Activated CD4-positive, alpha-beta T cell treated with anti-CD3 and anti-CD28 coated beads, Interleukin-2, amount 10 ng/mL, durations not matched to agents 24 days and 14 days (primary cell): ENCODE measurements at regions not wholly inside any gene's neighbourhood (a gene's known extent, or its start where the extent isn't known, plus 50 kb on each side); places are given as distances from the start of the nearest gene placed in this dataset.

ENCODE experiments used
- DNase-seq: peaks from one replicate; pipeline ENCODE4 v3.0.0; 2022
- H3K27ac Mint-ChIP-seq: one replicate; pipeline ENCODE4 v1.8.0; 2022; ENCODE audit warnings: mild to moderate bottlenecking, mixed read lengths
- H3K27me3 Mint-ChIP-seq: one replicate; pipeline ENCODE4 v1.8.0; 2022; ENCODE audit warnings: mixed read lengths
- H3K36me3 Mint-ChIP-seq: one replicate; pipeline ENCODE4 v1.8.0; 2022; ENCODE audit warnings: low read depth, mild to moderate bottlenecking, mixed read lengths
- H3K4me1 Mint-ChIP-seq: one replicate; pipeline ENCODE4 v1.8.0; 2021; ENCODE audit warnings: mixed read lengths
- H3K4me3 Mint-ChIP-seq: one replicate; pipeline ENCODE4 v1.8.0; 2022; ENCODE audit warnings: mild to moderate bottlenecking, moderate library complexity, mixed read lengths
- H3K9me3 Mint-ChIP-seq: one replicate; pipeline ENCODE4 v1.8.0; 2021; ENCODE audit warnings: mixed read lengths
- intact Hi-C: fragments of 100-400 bp; cut with micrococcal nuclease; formaldehyde crosslinking; loops from one replicate; pipeline ENCODE4 v1.15.1; 2023

GRCh38 chr10:32160864-32161263, 104.6 kb upstream of the KIF5B start:
- DNase-seq, result no peak
- H3K36me3 Mint-ChIP-seq, result no peaks in the 10 kb centered on the region
- H3K27me3 Mint-ChIP-seq, result peaks cover 8% of the 10 kb centered on the region
- H3K9me3 Mint-ChIP-seq, result no peaks in the 10 kb centered on the region
- no peaks in the 10 kb centered on the region for H3K4me1 Mint-ChIP-seq
- intact Hi-C loops, result no loop called here
- no peak overlapping the region for H3K4me3 Mint-ChIP-seq
- no peak overlapping the region for H3K27ac Mint-ChIP-seq

- H3K4me3 Mint-ChIP-seq, result no peak overlapping the region
- peaks cover 4% of the 10 kb centered on the region for H3K9me3 Mint-ChIP-seq
- peaks cover 6% of the 10 kb centered on the region for H3K4me1 Mint-ChIP-seq
- no peak overlapping the region for H3K27ac Mint-ChIP-seq
- peaks cover 4% of the 10 kb centered on the region for H3K27me3 Mint-ChIP-seq
- H3K36me3 Mint-ChIP-seq, result peaks cover 4% of the 10 kb centered on the region
- intact Hi-C loops, result no loop called here
- DNase-seq, result no peak
These were observed 103.0 kb upstream of the KIF5B start for GRCh38 chr10:32159264-32159663.

- Mint-ChIP-seq H3K4me3 (no peak overlapping the region), H3K4me1 (peaks cover 16% of the 10 kb centered on the region), H3K27me3 (peaks cover 4% of the 10 kb centered on the region), H3K36me3 (peaks cover 7% of the 10 kb centered on the region), H3K9me3 (peaks cover 10% of the 10 kb centered on the region), H3K27ac (no peak overlapping the region)
- no peak for DNase-seq
- intact Hi-C loops, result no loop called here
These were observed 99.8 kb upstream of the KIF5B start for GRCh38 chr10:32156031-32156495.

- Mint-ChIP-seq H3K4me3 (no peak overlapping the region), H3K9me3 (peaks cover 10% of the 10 kb centered on the region), H3K27ac (peak overlapping the region; percentile 55), H3K4me1 (peaks cover 26% of the 10 kb centered on the region), H3K36me3 (peaks cover 7% of the 10 kb centered on the region), H3K27me3 (peaks cover 4% of the 10 kb centered on the region)
- DNase-seq, result no peak
- intact Hi-C loops, result no loop called here
These were observed 98.9 kb upstream of the KIF5B start for GRCh38 chr10:32155075-32155516.

- peaks cover 7% of the 10 kb centered on the region for H3K36me3 Mint-ChIP-seq
- intact Hi-C loops, result loop anchor here (5.0 kb wide), 1 partner anchor 227 kb away; the partner anchor contains the start of gene ARHGAP12
- no peak for DNase-seq
- H3K4me3 Mint-ChIP-seq, result no peak overlapping the region
- peaks cover 10% of the 10 kb centered on the region for H3K9me3 Mint-ChIP-seq
- H3K27me3 Mint-ChIP-seq, result peaks cover 4% of the 10 kb centered on the region
- H3K4me1 Mint-ChIP-seq, result peaks cover 37% of the 10 kb centered on the region
- no peak overlapping the region for H3K27ac Mint-ChIP-seq
These were observed 97.7 kb upstream of the KIF5B start for GRCh38 chr10:32153931-32154330.

- intact Hi-C loops, result loop anchor here (5.0 kb wide), 1 partner anchor 226 kb away; the partner anchor contains the start of gene ARHGAP12
- Mint-ChIP-seq H3K36me3 (peaks cover 7% of the 10 kb centered on the region), H3K4me1 (peaks cover 38% of the 10 kb centered on the region), H3K27me3 (peaks cover 4% of the 10 kb centered on the region), H3K4me3 (no peak overlapping the region), H3K9me3 (peaks cover 10% of the 10 kb centered on the region), H3K27ac (no peak overlapping the region)
- no peak for DNase-seq
These were observed 97.0 kb upstream of the KIF5B start for GRCh38 chr10:32153252-32153651.

- Mint-ChIP-seq H3K9me3 (peaks cover 10% of the 10 kb centered on the region), H3K36me3 (peaks cover 7% of the 10 kb centered on the region), H3K27me3 (peaks cover 4% of the 10 kb centered on the region), H3K4me3 (peak overlapping the region; percentile 28), H3K27ac (peak overlapping the region; percentile 94), H3K4me1 (peaks cover 38% of the 10 kb centered on the region)
- intact Hi-C loops, result loop anchor here (5.0 kb wide), 1 partner anchor 225 kb away; the partner anchor contains the start of gene ARHGAP12
- no peak for DNase-seq
These were observed 95.6 kb upstream of the KIF5B start for GRCh38 chr10:32151871-32152270.

- peak; percentile 78 for DNase-seq
- Mint-ChIP-seq H3K4me1 (peaks cover 40% of the 10 kb centered on the region), H3K9me3 (peaks cover 10% of the 10 kb centered on the region), H3K4me3 (peak overlapping the region; percentile 76), H3K27me3 (no peaks in the 10 kb centered on the region), H3K36me3 (peaks cover 7% of the 10 kb centered on the region), H3K27ac (peak overlapping the region; percentile 94)
- intact Hi-C loops, result loop anchor here (5.0 kb wide), 1 partner anchor 223 kb away; the partner anchor contains the start of gene ARHGAP12
These were observed 94.4 kb upstream of the KIF5B start for GRCh38 chr10:32150532-32151101.

- H3K27ac Mint-ChIP-seq, result peak overlapping the region; percentile 94
- peak overlapping the region; percentile 76 for H3K4me3 Mint-ChIP-seq
- DNase-seq, result peak; percentile 80
- H3K4me1 Mint-ChIP-seq, result peaks cover 34% of the 10 kb centered on the region
- intact Hi-C loops, result loop anchor here (1.0 to 2.0 kb wide), 4 partner anchors 93 to 297 kb away; partner anchors contain the start of genes CCDC7 and KIF5B
- H3K9me3 Mint-ChIP-seq, result peaks cover 6% of the 10 kb centered on the region
- H3K36me3 Mint-ChIP-seq, result peaks cover 4% of the 10 kb centered on the region
- H3K27me3 Mint-ChIP-seq, result no peaks in the 10 kb centered on the region
These were observed 93.2 kb upstream of the KIF5B start for GRCh38 chr10:32149252-32149955.

GRCh38 chr10:32148864-32149251, 92.6 kb upstream of the KIF5B start:
- DNase-seq, result no peak
- Mint-ChIP-seq H3K9me3 (peaks cover 6% of the 10 kb centered on the region), H3K4me1 (peaks cover 34% of the 10 kb centered on the region), H3K36me3 (peaks cover 4% of the 10 kb centered on the region), H3K4me3 (peak overlapping the region; percentile 76), H3K27ac (peak overlapping the region; percentile 94), H3K27me3 (no peaks in the 10 kb centered on the region)
- intact Hi-C loops, result loop anchor here (1.0 to 2.0 kb wide), 4 partner anchors 93 to 297 kb away; partner anchors contain the start of genes CCDC7 and KIF5B

- H3K27ac Mint-ChIP-seq, result peak overlapping the region; percentile 71
- DNase-seq, result no peak
- intact Hi-C loops, result loop anchor here (2.0 kb wide), 1 partner anchor 185 kb away; no protein-coding TSS in a partner anchor
- no peaks in the 10 kb centered on the region for H3K9me3 Mint-ChIP-seq
- no peak overlapping the region for H3K4me3 Mint-ChIP-seq
- no peaks in the 10 kb centered on the region for H3K27me3 Mint-ChIP-seq
- peaks cover 32% of the 10 kb centered on the region for H3K4me1 Mint-ChIP-seq
- no peaks in the 10 kb centered on the region for H3K36me3 Mint-ChIP-seq
These were observed 91.5 kb upstream of the KIF5B start for GRCh38 chr10:32147730-32148129.

GRCh38 chr10:32146166-32146565, 89.9 kb upstream of the KIF5B start:
- H3K4me3 Mint-ChIP-seq, result no peak overlapping the region
- no peaks in the 10 kb centered on the region for H3K9me3 Mint-ChIP-seq
- H3K27me3 Mint-ChIP-seq, result no peaks in the 10 kb centered on the region
- no peaks in the 10 kb centered on the region for H3K36me3 Mint-ChIP-seq
- H3K4me1 Mint-ChIP-seq, result peaks cover 25% of the 10 kb centered on the region
- DNase-seq, result no peak
- H3K27ac Mint-ChIP-seq, result no peak overlapping the region
- intact Hi-C loops, result no loop called here

GRCh38 chr10:32144817-32145688, 88.8 kb upstream of the KIF5B start:
- intact Hi-C loops, result no loop called here
- H3K36me3 Mint-ChIP-seq, result no peaks in the 10 kb centered on the region
- H3K4me1 Mint-ChIP-seq, result peaks cover 14% of the 10 kb centered on the region
- H3K27me3 Mint-ChIP-seq, result no peaks in the 10 kb centered on the region
- H3K9me3 Mint-ChIP-seq, result no peaks in the 10 kb centered on the region
- no peak for DNase-seq
- H3K27ac Mint-ChIP-seq, result no peak overlapping the region
- no peak overlapping the region for H3K4me3 Mint-ChIP-seq
